ENCODE measurements at regions not wholly inside any gene's neighbourhood (a gene's known extent, or its start where the extent isn't known, plus 50 kb on each side); places are given as distances from the start of the nearest gene placed in this dataset.
"Not testable (repeated sequence)": the region's sequence is repeated elsewhere in the genome, so short reads cannot be mapped to it uniquely, and the experiment has no call there.

DNA sequence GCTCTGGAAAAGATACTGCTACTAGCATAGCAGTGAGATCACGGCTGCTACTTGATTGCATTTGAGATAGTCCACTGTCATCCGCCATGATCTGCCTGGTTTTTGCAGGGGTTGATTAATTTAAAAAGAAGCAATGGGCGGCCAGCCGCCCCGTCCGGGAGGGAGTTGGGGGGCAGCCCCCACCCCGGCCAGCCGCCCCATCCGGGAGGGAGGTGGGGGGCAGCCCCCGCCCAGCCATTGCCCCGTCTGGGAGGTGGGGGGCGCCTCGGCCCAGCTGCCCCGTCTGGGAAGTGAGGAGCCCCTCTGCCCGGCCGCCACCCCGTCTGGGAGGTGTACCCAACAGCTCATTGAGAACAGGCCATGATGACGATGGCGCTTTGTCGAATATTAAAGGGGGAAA lies 81.3 kb upstream of the CMKLR1 start:
- TF ChIP-seq, protein P1, sequence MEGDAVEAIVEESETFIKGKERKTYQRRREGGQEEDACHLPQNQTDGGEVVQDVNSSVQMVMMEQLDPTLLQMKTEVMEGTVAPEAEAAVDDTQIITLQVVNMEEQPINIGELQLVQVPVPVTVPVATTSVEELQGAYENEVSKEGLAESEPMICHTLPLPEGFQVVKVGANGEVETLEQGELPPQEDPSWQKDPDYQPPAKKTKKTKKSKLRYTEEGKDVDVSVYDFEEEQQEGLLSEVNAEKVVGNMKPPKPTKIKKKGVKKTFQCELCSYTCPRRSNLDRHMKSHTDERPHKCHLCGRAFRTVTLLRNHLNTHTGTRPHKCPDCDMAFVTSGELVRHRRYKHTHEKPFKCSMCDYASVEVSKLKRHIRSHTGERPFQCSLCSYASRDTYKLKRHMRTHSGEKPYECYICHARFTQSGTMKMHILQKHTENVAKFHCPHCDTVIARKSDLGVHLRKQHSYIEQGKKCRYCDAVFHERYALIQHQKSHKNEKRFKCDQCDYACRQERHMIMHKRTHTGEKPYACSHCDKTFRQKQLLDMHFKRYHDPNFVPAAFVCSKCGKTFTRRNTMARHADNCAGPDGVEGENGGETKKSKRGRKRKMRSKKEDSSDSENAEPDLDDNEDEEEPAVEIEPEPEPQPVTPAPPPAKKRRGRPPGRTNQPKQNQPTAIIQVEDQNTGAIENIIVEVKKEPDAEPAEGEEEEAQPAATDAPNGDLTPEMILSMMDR (conservative IDR thresholded peaks at IDR 0.05; ENCODE audit: low read depth, low read length), result not testable (repeated sequence)
- TF ChIP-seq EZH2 (IDR thresholded peaks at IDR 0.05; ENCODE audit: borderline replicate concordance, low read depth, low read length, poor library complexity, severe bottlenecking), result not testable (repeated sequence)
